ENCODE measurements at regions not wholly inside any gene's neighbourhood (a gene's known extent, or its start where the extent isn't known, plus 50 kb on each side); places are given as distances from the start of the nearest gene placed in this dataset.
"Not testable (repeated sequence)": the region's sequence is repeated elsewhere in the genome, so short reads cannot be mapped to it uniquely, and the experiment has no call there.

DNA sequence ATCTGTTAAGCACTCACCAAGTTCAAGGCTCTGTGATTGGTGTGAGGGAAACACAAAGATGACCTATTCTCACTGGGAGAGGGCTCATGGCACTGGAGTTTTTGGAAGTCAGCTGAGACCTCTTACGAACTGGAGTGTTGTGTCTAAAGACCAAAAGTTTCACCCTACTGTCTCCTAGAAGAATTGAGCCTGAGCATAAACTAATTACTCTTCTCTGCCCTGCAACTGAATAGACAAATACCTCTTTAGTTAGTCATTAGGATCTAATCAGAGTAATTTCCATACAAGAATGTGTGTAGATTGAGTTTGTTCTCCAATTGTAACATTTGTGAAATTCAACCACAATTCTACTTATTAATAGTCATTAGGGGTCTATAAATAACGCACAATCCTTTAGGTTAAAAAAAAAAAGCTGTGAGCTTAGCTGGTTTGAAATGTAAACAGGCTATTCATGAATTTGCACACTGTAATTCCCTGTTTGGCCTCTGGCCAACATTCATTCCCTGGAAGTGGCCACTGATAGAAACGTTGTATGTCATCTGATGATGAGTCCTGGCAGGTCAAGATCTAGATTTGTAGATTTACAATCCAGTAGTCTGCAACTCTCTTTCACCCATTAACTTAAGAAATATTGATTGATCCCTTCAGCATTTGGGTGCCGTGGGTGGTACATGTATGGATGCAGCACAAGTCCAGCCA is 76.8 kb upstream of the SOX14 start:
- H3K27me3 ChIP-seq (ENCODE audit: control insufficient read depth, insufficient read depth, low read length) = no peaks in the 10 kb centered on the region
- no peak for DNase-seq
- H3K36me3 ChIP-seq (replicated peaks; ENCODE audit: control insufficient read depth, insufficient read depth, low read length) = no peaks in the 10 kb centered on the region
- H3K4me3 ChIP-seq (ENCODE audit: insufficient read depth, low read depth, low read length) = no peak overlapping the region

GRCh38 chr3:137692803-137693431 is 71.2 kb upstream of the SOX14 start:
- H3K4me3 ChIP-seq (ENCODE audit: insufficient read depth, low read depth, low read length) = no peak overlapping the region
- peak; percentile 69 for DNase-seq
- no peaks in the 10 kb centered on the region for H3K36me3 ChIP-seq (replicated peaks; ENCODE audit: control insufficient read depth, insufficient read depth, low read length)
- no peaks in the 10 kb centered on the region for H3K27me3 ChIP-seq (ENCODE audit: control insufficient read depth, insufficient read depth, low read length)

DNA sequence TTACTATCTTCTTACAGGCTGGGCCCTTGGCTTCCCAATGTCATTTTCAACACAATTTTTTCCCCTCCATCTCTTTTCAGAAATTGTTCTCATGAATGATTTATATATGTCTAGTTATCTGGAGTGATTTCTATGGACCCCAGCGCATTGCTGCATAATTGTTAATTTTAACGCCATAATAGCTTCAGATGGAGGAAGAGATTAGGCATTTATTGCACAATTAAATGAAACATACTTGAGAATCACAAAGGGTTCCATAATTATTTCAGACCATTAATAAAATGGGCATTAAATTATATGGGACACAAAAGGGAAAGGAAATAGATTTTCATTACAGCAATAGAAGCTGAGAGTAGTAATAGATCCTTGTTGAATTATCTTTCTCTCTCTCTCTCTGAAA is 70.3 kb upstream of the SOX14 start:
- H3K4me3 ChIP-seq (ENCODE audit: insufficient read depth, low read depth, low read length) = no peak overlapping the region
- no peaks in the 10 kb centered on the region for H3K27me3 ChIP-seq (ENCODE audit: control insufficient read depth, insufficient read depth, low read length)
- H3K36me3 ChIP-seq (replicated peaks; ENCODE audit: control insufficient read depth, insufficient read depth, low read length) = no peaks in the 10 kb centered on the region
- no peak for DNase-seq

DNA sequence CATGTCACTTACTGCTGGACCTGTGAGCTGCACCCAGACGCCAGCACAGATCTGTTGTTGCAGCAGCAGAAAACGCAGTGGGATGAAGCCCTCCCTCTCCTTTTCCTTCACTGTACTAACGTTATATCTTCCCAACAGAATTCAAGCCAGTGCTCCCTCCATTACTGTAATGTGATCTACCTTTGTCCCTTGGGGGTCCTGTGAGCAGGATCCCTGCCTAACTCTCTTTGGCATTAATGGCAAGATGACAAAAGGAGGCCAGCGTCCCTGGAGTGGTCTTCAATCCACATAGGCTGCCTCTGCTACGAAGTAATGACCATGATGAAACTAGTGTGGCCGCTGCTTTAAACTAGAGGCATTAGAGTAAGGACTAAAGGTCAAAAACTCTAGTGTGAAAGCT is 69.3 kb upstream of the SOX14 start:
- DNase-seq = no peak
- H3K4me3 ChIP-seq (ENCODE audit: insufficient read depth, low read depth, low read length) = no peak overlapping the region

GRCh38 chr3:137695351-137695750 is 68.8 kb upstream of the SOX14 start:
- Histone ChIP-seq H3K4me3 (ENCODE audit: insufficient read depth, low read depth, low read length) (no peak overlapping the region), H3K36me3 (replicated peaks; ENCODE audit: control insufficient read depth, insufficient read depth, low read length) (no peaks in the 10 kb centered on the region)
- no peak for DNase-seq

More for the DNA sequence above, 69.3 kb upstream of the SOX14 start:
- H3K27me3 ChIP-seq (ENCODE audit: control insufficient read depth, insufficient read depth, low read length) = no peaks in the 10 kb centered on the region
- H3K36me3 ChIP-seq (replicated peaks; ENCODE audit: control insufficient read depth, insufficient read depth, low read length) = no peaks in the 10 kb centered on the region

DNA sequence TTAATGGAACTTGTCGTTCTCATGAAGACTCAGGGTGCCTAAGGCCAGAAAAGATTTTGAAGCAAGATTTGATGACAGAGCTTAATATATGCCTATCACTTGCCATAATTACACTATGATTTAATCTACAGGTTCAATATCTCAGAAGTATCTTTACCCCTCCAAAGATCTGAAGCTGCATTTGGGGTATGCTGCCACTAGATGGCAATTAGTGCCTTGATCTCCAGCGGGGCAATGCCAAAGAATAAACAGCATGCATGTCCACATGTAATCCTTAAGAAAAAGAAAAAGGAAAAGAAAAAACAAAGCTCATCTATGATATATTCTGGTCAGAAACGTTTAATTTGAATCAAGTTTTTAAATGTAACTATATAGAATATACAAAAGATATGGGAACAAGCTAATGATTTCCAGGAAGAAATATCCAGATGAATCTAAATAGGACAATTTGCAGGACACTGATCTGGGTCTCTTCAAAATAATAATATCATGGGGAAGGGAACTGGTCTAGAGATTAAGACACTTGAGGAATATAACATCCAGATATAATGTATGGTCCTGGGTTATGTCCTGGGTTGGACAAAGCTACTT is 55.0 kb upstream of the SOX14 start:
- Histone ChIP-seq H3K4me3 (ENCODE audit: insufficient read depth, low read depth, low read length) (no peak overlapping the region), H3K36me3 (replicated peaks; ENCODE audit: control insufficient read depth, insufficient read depth, low read length) (no peaks in the 10 kb centered on the region), H3K27me3 (ENCODE audit: control insufficient read depth, insufficient read depth, low read length) (no peaks in the 10 kb centered on the region)
- DNase-seq = peak; percentile 64

More at GRCh38 chr3:137695351-137695750, 68.8 kb upstream of the SOX14 start:
- H3K27me3 ChIP-seq (ENCODE audit: control insufficient read depth, insufficient read depth, low read length) = no peaks in the 10 kb centered on the region

GRCh38 chr3:137713965-137714364 is 50.1 kb upstream of the SOX14 start:
- H3K27me3 ChIP-seq (ENCODE audit: control insufficient read depth, insufficient read depth, low read length) = not testable (repeated sequence)

More at GRCh38 chr3:137713965-137714364, 50.1 kb upstream of the SOX14 start:
- H3K4me3 ChIP-seq (ENCODE audit: insufficient read depth, low read depth, low read length); DNase-seq; H3K36me3 ChIP-seq (replicated peaks; ENCODE audit: control insufficient read depth, insufficient read depth, low read length): not testable (repeated sequence)

Data from H7 (cell line).